Tibial artery (tissue), 4 donors: ENCODE measurements at regions not wholly inside any gene's neighbourhood (a gene's known extent, or its start where the extent isn't known, plus 50 kb on each side); places are given as distances from the start of the nearest gene placed in this dataset.
"Not testable (repeated sequence)": the region's sequence is repeated elsewhere in the genome, so short reads cannot be mapped to it uniquely, and the experiment has no call there.

Source experiments
- DNase-seq, 2 donors: peaks; one replicate each; pipeline ENCODE4 v3.0.0-alpha.2; 2019
- H3K27ac ChIP-seq, 2 donors: fragments of 200-600 bp; sonication (generic) in 1 of 2; 1 replicate in 1 of 2; 2 replicates in 1 of 2; pipeline ENCODE4 v1.5.1; 2018 to 2019; ENCODE audit warnings: mild to moderate bottlenecking in 1 of 2
- H3K27me3 ChIP-seq, 2 donors: fragments of 200-600 bp; sonication (generic) in 1 of 2; one replicate each; pipeline versions ENCODE4 v1.5.1 to v1.6.0; 2016 to 2019
- H3K36me3 ChIP-seq, 3 donors: fragments of 200-600 bp; sonication (generic) in 2 of 3; one replicate each; pipeline ENCODE4 v1.5.1; 2016 to 2019; ENCODE audit warnings: mild to moderate bottlenecking in 2 of 3
- H3K4me1 ChIP-seq, 4 donors: fragments of 200-600 bp; sonication (generic) in 2 of 4; 1 replicate in 3 of 4; 2 replicates in 1 of 4; pipeline ENCODE4 v1.5.1; 2016 to 2019
- H3K4me3 ChIP-seq, 2 donors: fragments of 200-600 bp; sonication (generic) in 1 of 2; 1 replicate in 1 of 2; 2 replicates in 1 of 2; pipeline ENCODE4 v1.5.1; 2018 to 2019; ENCODE audit warnings: mild to moderate bottlenecking in 2 of 2
- H3K9me3 ChIP-seq, 3 donors: fragments of 200-600 bp; sonication (generic) in 1 of 3; one replicate each; pipeline ENCODE4 v1.5.1; 2016 to 2019
- intact Hi-C: fragments of 100-400 bp; cut with DNase I; formaldehyde crosslinking; loops from one replicate; pipeline ENCODE4 v1.15.0; 2023; ENCODE audit warnings: low total_unique reads
- TF ChIP-seq, protein P1 (sequence below), 2 experiments: fragments of 200-600 bp in 1 of 2; fragments of 450-650 bp in 1 of 2; IDR thresholded peaks; one replicate each; pipeline ENCODE4 v1.5.1; 2017 to 2019; ENCODE audit warnings: antibody characterized with exemption in 2 of 2, mild to moderate bottlenecking in 1 of 2, moderate library complexity in 1 of 2

GRCh38 chr9:29394855-29395254, 1821.6 kb upstream of the C9orf72 start:
- Histone ChIP-seq H3K27ac (no peak overlapping the region), H3K36me3 (no peaks in the 10 kb centered on the region), H3K27me3 (no peaks in the 10 kb centered on the region), H3K4me3 (no peak overlapping the region), H3K9me3 (no peaks in the 10 kb centered on the region), H3K4me1 (no peaks in the 10 kb centered on the region)
- TF ChIP-seq, protein P1, sequence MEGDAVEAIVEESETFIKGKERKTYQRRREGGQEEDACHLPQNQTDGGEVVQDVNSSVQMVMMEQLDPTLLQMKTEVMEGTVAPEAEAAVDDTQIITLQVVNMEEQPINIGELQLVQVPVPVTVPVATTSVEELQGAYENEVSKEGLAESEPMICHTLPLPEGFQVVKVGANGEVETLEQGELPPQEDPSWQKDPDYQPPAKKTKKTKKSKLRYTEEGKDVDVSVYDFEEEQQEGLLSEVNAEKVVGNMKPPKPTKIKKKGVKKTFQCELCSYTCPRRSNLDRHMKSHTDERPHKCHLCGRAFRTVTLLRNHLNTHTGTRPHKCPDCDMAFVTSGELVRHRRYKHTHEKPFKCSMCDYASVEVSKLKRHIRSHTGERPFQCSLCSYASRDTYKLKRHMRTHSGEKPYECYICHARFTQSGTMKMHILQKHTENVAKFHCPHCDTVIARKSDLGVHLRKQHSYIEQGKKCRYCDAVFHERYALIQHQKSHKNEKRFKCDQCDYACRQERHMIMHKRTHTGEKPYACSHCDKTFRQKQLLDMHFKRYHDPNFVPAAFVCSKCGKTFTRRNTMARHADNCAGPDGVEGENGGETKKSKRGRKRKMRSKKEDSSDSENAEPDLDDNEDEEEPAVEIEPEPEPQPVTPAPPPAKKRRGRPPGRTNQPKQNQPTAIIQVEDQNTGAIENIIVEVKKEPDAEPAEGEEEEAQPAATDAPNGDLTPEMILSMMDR (IDR thresholded peaks at IDR 0.05), result no peak
- intact Hi-C loops, result no loop called here
- no peak for DNase-seq

DNA sequence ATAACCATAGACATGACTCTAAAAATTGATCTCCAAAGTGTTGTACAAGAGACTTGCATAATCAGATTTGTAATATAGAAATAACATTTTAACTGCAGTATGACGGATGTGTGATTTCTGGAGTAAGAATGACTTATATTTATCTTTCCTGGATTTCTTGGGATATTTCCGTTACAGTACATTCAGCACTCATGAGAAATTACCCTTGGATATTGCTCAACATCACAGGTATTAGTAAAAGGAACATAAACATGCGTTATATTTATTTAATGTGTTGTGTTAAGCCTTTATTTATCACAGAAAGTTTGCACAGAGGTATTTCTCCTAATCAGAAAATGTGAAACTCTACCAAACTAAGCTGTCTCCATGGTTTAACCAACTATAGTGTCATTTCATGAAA, 1823.9 kb upstream of the C9orf72 start:
- Histone ChIP-seq H3K27me3 (no peaks in the 10 kb centered on the region), H3K4me1 (no peaks in the 10 kb centered on the region), H3K9me3 (no peaks in the 10 kb centered on the region), H3K36me3 (no peaks in the 10 kb centered on the region), H3K4me3 (no peak overlapping the region), H3K27ac (no peak overlapping the region)
- TF ChIP-seq, protein P1 (IDR thresholded peaks at IDR 0.05), result no peak
- intact Hi-C loops, result no loop called here
- no peak for DNase-seq

DNA sequence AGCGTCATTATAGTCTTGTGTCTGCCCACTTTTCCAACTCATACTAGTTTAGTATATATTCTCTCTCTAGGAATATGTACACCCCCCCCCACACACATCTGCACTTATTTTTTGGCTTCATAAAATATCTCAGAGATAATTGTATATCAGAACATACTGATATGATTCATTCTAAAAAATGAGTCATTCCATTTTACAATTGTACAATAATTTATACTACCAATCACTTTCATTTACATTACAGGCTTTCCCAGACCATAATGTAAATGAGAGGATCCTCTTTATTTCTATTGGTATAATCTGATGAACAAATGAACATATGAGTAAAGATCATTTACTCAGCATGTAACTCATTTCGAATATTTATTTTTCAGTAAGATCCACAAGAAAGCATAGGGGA, 1842.9 kb upstream of the C9orf72 start:
- Histone ChIP-seq H3K9me3 (no peaks in the 10 kb centered on the region), H3K27ac (no peak overlapping the region), H3K36me3 (no peaks in the 10 kb centered on the region), H3K4me1 (no peaks in the 10 kb centered on the region), H3K4me3 (no peak overlapping the region), H3K27me3 (no peaks in the 10 kb centered on the region)
- TF ChIP-seq, protein P1 (IDR thresholded peaks at IDR 0.05), result no peak
- intact Hi-C loops, result no loop called here
- no peak for DNase-seq

GRCh38 chr9:29422438-29422837, 1849.2 kb upstream of the C9orf72 start:
- TF ChIP-seq, protein P1 (IDR thresholded peaks at IDR 0.05), result no peak
- intact Hi-C loops, result no loop called here

DNA sequence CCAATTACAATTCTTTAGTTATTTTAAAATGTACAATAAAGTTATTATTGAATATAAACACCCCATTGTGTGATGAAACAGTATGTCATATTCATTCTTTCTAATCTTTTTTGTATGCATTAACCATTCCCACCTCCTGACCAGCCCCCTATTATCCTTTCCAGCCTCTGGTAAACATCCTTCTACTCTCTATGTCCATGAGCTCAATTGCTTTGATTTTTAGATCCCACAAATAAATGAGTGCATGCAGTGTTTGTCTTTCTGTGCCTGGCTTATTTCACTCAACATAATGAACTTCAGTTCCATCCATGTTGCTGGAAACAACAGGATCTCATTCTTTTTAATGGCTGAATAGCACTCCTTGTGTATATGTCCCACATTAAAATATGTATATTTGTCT, 1858.9 kb upstream of the C9orf72 start:
- no peak overlapping the region for H3K27ac ChIP-seq
- H3K36me3 ChIP-seq, result no peaks in the 10 kb centered on the region
- no peak overlapping the region for H3K4me3 ChIP-seq
- no peak for DNase-seq
- no peaks in the 10 kb centered on the region for H3K27me3 ChIP-seq
- intact Hi-C loops, result no loop called here
- H3K4me1 ChIP-seq, result no peaks in the 10 kb centered on the region
- no peaks in the 10 kb centered on the region for H3K9me3 ChIP-seq
- TF ChIP-seq, protein P1 (IDR thresholded peaks at IDR 0.05), result no peak

More at GRCh38 chr9:29422438-29422837, 1849.2 kb upstream of the C9orf72 start:
- H3K4me1 ChIP-seq, result no peaks in the 10 kb centered on the region
- H3K9me3 ChIP-seq, result no peaks in the 10 kb centered on the region
- no peaks in the 10 kb centered on the region for H3K36me3 ChIP-seq
- no peak overlapping the region for H3K4me3 ChIP-seq
- H3K27ac ChIP-seq, result no peak overlapping the region
- no peaks in the 10 kb centered on the region for H3K27me3 ChIP-seq
- DNase-seq, result no peak

GRCh38 chr9:29432656-29433055, 1859.4 kb upstream of the C9orf72 start:
- not testable (repeated sequence) for H3K4me1 ChIP-seq

More at GRCh38 chr9:29432656-29433055, 1859.4 kb upstream of the C9orf72 start:
- H3K27me3 ChIP-seq, H3K36me3 ChIP-seq, H3K27ac ChIP-seq, intact Hi-C loops, DNase-seq, H3K9me3 ChIP-seq, H3K4me3 ChIP-seq: not testable (repeated sequence)
